Activated T-helper 1 cell treated with anti-CD3 and anti-CD28 coated beads, Interleukin-12 subunit alpha, Interleukin-12 subunit beta, Interleukin-2, Interleukin-4 antibody, amounts not matched to agents 30 ng/mL and 10 ng/mL and 1 ng/mL, durations not matched to agents 14 hours and 24 hours and 36 hours (primary cell): ENCODE measurements at regions not wholly inside any gene's neighbourhood (a gene's known extent, or its start where the extent isn't known, plus 50 kb on each side); places are given as distances from the start of the nearest gene placed in this dataset.

ENCODE experiments used
- DNase-seq: peaks from one replicate; pipeline ENCODE4 v3.0.0; 2021; ENCODE audit warnings: low spot score
- H3K27ac Mint-ChIP-seq: one replicate; pipeline ENCODE4 v1.8.0; 2021; ENCODE audit warnings: mild to moderate bottlenecking, mixed read lengths
- H3K27me3 Mint-ChIP-seq: one replicate; pipeline ENCODE4 v1.8.0; 2022; ENCODE audit warnings: mild to moderate bottlenecking, moderate library complexity, mixed read lengths; ENCODE audit not compliant: insufficient read depth
- H3K36me3 Mint-ChIP-seq: one replicate; pipeline ENCODE4 v1.8.0; 2021; ENCODE audit warnings: low read depth, mixed read lengths
- H3K4me1 Mint-ChIP-seq: one replicate; pipeline ENCODE4 v1.8.0; 2021; ENCODE audit warnings: low read depth, mixed read lengths
- H3K4me3 Mint-ChIP-seq: one replicate; pipeline ENCODE4 v1.8.0; 2021; ENCODE audit warnings: mild to moderate bottlenecking, moderate library complexity, mixed read lengths
- H3K9me3 Mint-ChIP-seq: one replicate; pipeline ENCODE4 v1.8.0; 2021; ENCODE audit warnings: mixed read lengths
- intact Hi-C: fragments of 100-400 bp; cut with micrococcal nuclease; formaldehyde crosslinking; loops from one replicate; pipeline ENCODE4 v1.15.1; 2024

GRCh38 chr6:115276881-115277565 is 783.7 kb downstream of the FRK start:
- H3K9me3 Mint-ChIP-seq, result no peaks in the 10 kb centered on the region
- no peak for DNase-seq
- H3K27me3 Mint-ChIP-seq, result no peaks in the 10 kb centered on the region
- no peaks in the 10 kb centered on the region for H3K4me1 Mint-ChIP-seq
- H3K4me3 Mint-ChIP-seq, result no peak overlapping the region
- intact Hi-C loops, result no loop called here
- no peaks in the 10 kb centered on the region for H3K36me3 Mint-ChIP-seq
- H3K27ac Mint-ChIP-seq, result no peak overlapping the region

GRCh38 chr6:115272311-115272710 is 788.4 kb downstream of the FRK start:
- H3K27me3 Mint-ChIP-seq, result no peaks in the 10 kb centered on the region
- no peak overlapping the region for H3K4me3 Mint-ChIP-seq
- no peaks in the 10 kb centered on the region for H3K9me3 Mint-ChIP-seq
- no peaks in the 10 kb centered on the region for H3K4me1 Mint-ChIP-seq
- intact Hi-C loops, result no loop called here
- no peaks in the 10 kb centered on the region for H3K36me3 Mint-ChIP-seq
- no peak overlapping the region for H3K27ac Mint-ChIP-seq
- no peak for DNase-seq

GRCh38 chr6:115271434-115271833 is 789.3 kb downstream of the FRK start:
- H3K36me3 Mint-ChIP-seq, result no peaks in the 10 kb centered on the region
- DNase-seq, result no peak
- H3K4me1 Mint-ChIP-seq, result no peaks in the 10 kb centered on the region
- no peak overlapping the region for H3K4me3 Mint-ChIP-seq
- H3K27ac Mint-ChIP-seq, result no peak overlapping the region
- intact Hi-C loops, result no loop called here
- no peaks in the 10 kb centered on the region for H3K9me3 Mint-ChIP-seq
- H3K27me3 Mint-ChIP-seq, result no peaks in the 10 kb centered on the region

- Mint-ChIP-seq H3K9me3 (no peaks in the 10 kb centered on the region), H3K27me3 (no peaks in the 10 kb centered on the region), H3K4me3 (no peak overlapping the region), H3K4me1 (no peaks in the 10 kb centered on the region), H3K27ac (no peak overlapping the region), H3K36me3 (no peaks in the 10 kb centered on the region)
- no peak for DNase-seq
- intact Hi-C loops, result no loop called here
Measured at GRCh38 chr6:115270953-115271352, 789.7 kb downstream of the FRK start.

GRCh38 chr6:115241373-115241772 is 819.3 kb downstream of the FRK start:
- no peak for DNase-seq
- H3K27ac Mint-ChIP-seq, result no peak overlapping the region
- no peaks in the 10 kb centered on the region for H3K27me3 Mint-ChIP-seq
- H3K36me3 Mint-ChIP-seq, result no peaks in the 10 kb centered on the region
- intact Hi-C loops, result no loop called here
- no peak overlapping the region for H3K4me3 Mint-ChIP-seq
- no peaks in the 10 kb centered on the region for H3K4me1 Mint-ChIP-seq
- H3K9me3 Mint-ChIP-seq, result peaks cover 19% of the 10 kb centered on the region

GRCh38 chr6:115221198-115221597 is 839.5 kb downstream of the FRK start:
- intact Hi-C loops, result no loop called here
- no peak for DNase-seq
- no peak overlapping the region for H3K4me3 Mint-ChIP-seq
- peaks cover 14% of the 10 kb centered on the region for H3K9me3 Mint-ChIP-seq
- no peaks in the 10 kb centered on the region for H3K4me1 Mint-ChIP-seq
- no peaks in the 10 kb centered on the region for H3K36me3 Mint-ChIP-seq
- no peak overlapping the region for H3K27ac Mint-ChIP-seq
- no peaks in the 10 kb centered on the region for H3K27me3 Mint-ChIP-seq

GRCh38 chr6:115220551-115221159 is 840.0 kb downstream of the FRK start:
- intact Hi-C loops, result no loop called here

GRCh38 chr6:115219645-115220044 is 841.0 kb downstream of the FRK start:
- H3K27me3 Mint-ChIP-seq, result no peaks in the 10 kb centered on the region
- H3K27ac Mint-ChIP-seq, result no peak overlapping the region
- no peaks in the 10 kb centered on the region for H3K4me1 Mint-ChIP-seq
- intact Hi-C loops, result no loop called here
- DNase-seq, result no peak
- H3K36me3 Mint-ChIP-seq, result no peaks in the 10 kb centered on the region
- H3K9me3 Mint-ChIP-seq, result peaks cover 8% of the 10 kb centered on the region
- H3K4me3 Mint-ChIP-seq, result no peak overlapping the region

More at GRCh38 chr6:115220551-115221159, 840.0 kb downstream of the FRK start:
- no peaks in the 10 kb centered on the region for H3K36me3 Mint-ChIP-seq
- no peaks in the 10 kb centered on the region for H3K27me3 Mint-ChIP-seq
- DNase-seq, result no peak
- no peak overlapping the region for H3K4me3 Mint-ChIP-seq
- peaks cover 14% of the 10 kb centered on the region for H3K9me3 Mint-ChIP-seq
- no peak overlapping the region for H3K27ac Mint-ChIP-seq
- H3K4me1 Mint-ChIP-seq, result no peaks in the 10 kb centered on the region

GRCh38 chr6:115216835-115217234 is 843.9 kb downstream of the FRK start:
- intact Hi-C loops, result no loop called here
- peaks cover 14% of the 10 kb centered on the region for H3K9me3 Mint-ChIP-seq
- H3K4me1 Mint-ChIP-seq, result no peaks in the 10 kb centered on the region
- H3K27me3 Mint-ChIP-seq, result no peaks in the 10 kb centered on the region
- no peaks in the 10 kb centered on the region for H3K36me3 Mint-ChIP-seq
- H3K27ac Mint-ChIP-seq, result no peak overlapping the region
- no peak for DNase-seq
- H3K4me3 Mint-ChIP-seq, result no peak overlapping the region

- H3K4me1 Mint-ChIP-seq, result no peaks in the 10 kb centered on the region
- H3K9me3 Mint-ChIP-seq, result peaks cover 29% of the 10 kb centered on the region
- no peaks in the 10 kb centered on the region for H3K36me3 Mint-ChIP-seq
- intact Hi-C loops, result no loop called here
- no peak overlapping the region for H3K27ac Mint-ChIP-seq
- no peak for DNase-seq
- H3K4me3 Mint-ChIP-seq, result no peak overlapping the region
- no peaks in the 10 kb centered on the region for H3K27me3 Mint-ChIP-seq
Measured at GRCh38 chr6:115214283-115214682, 846.4 kb downstream of the FRK start.

GRCh38 chr6:115203381-115203780 is 857.3 kb downstream of the FRK start:
- Mint-ChIP-seq H3K4me3 (no peak overlapping the region), H3K27me3 (no peaks in the 10 kb centered on the region), H3K4me1 (no peaks in the 10 kb centered on the region), H3K27ac (no peak overlapping the region), H3K36me3 (no peaks in the 10 kb centered on the region), H3K9me3 (peaks cover 10% of the 10 kb centered on the region)
- intact Hi-C loops, result no loop called here
- DNase-seq, result no peak

GRCh38 chr6:115194981-115195638 is 852.3 kb upstream of the HS3ST5 start:
- peaks cover 12% of the 10 kb centered on the region for H3K9me3 Mint-ChIP-seq
- no peaks in the 10 kb centered on the region for H3K4me1 Mint-ChIP-seq
- H3K27me3 Mint-ChIP-seq, result no peaks in the 10 kb centered on the region
- no peak overlapping the region for H3K27ac Mint-ChIP-seq
- no peak overlapping the region for H3K4me3 Mint-ChIP-seq
- no peaks in the 10 kb centered on the region for H3K36me3 Mint-ChIP-seq
- intact Hi-C loops, result no loop called here
- no peak for DNase-seq

GRCh38 chr6:115191989-115192388 is 849.2 kb upstream of the HS3ST5 start:
- intact Hi-C loops, result no loop called here
- no peaks in the 10 kb centered on the region for H3K9me3 Mint-ChIP-seq
- no peak overlapping the region for H3K27ac Mint-ChIP-seq
- H3K36me3 Mint-ChIP-seq, result no peaks in the 10 kb centered on the region
- no peaks in the 10 kb centered on the region for H3K27me3 Mint-ChIP-seq
- no peak overlapping the region for H3K4me3 Mint-ChIP-seq
- no peaks in the 10 kb centered on the region for H3K4me1 Mint-ChIP-seq
- DNase-seq, result no peak
